HEK293 (cell line): ENCODE measurements at regions not wholly inside any gene's neighbourhood (a gene's known extent, or its start where the extent isn't known, plus 50 kb on each side); places are given as distances from the start of the nearest gene placed in this dataset.

Experiments used
- CTCF ChIA-PET: fragments of 350-600 bp; formaldehyde crosslinking; extraction: SDS; loops from one replicate; lab custom pipeline; 2021; ENCODE audit warnings: antibody characterized with exemption; lab: Yijun Ruan, JAX
- POLR2A ChIA-PET: fragments of 300-600 bp; formaldehyde crosslinking; extraction: SDS; loops from one replicate; lab custom pipeline; 2020; ENCODE audit warnings: antibody characterized with exemption, inconsistent platforms; lab: Yijun Ruan, JAX
- H3K27ac ChIP-seq: fragments of 200-500 bp; sonication (Bioruptor generic); 2 replicates; pipeline ENCODE4 v1.5.1; 2014; ENCODE audit warnings: low read depth, low read length, control low read depth, inconsistent platforms; ENCODE audit errors: extremely low read depth
- H3K36me3 ChIP-seq, 2 experiments: fragments of 200-500 bp in 1 of 2; sonication (Bioruptor generic) in 1 of 2; 1 replicate in 1 of 2; 2 replicates in 1 of 2; pipeline ENCODE4 v1.5.1; 2014 to 2017; ENCODE audit warnings: inconsistent platforms in 2 of 2, low read length in 2 of 2; ENCODE audit not compliant: control insufficient read depth in 2 of 2, insufficient read depth in 1 of 2
- H3K4me1 ChIP-seq: fragments of 200-500 bp; sonication (Bioruptor generic); 2 replicates; pipeline ENCODE4 v1.5.1; 2014; ENCODE audit warnings: mild to moderate bottlenecking, low read length, inconsistent platforms; ENCODE audit not compliant: control insufficient read depth, insufficient read depth
- H3K4me3 ChIP-seq: 2 replicates; pipeline ENCODE4 v1.5.1; 2011; ENCODE audit warnings: low read depth, mild to moderate bottlenecking, control low read depth, low read length, moderate library complexity
- H3K9me3 ChIP-seq: fragments of 200-500 bp; sonication (Bioruptor generic); 2 replicates; pipeline ENCODE4 v1.5.1; 2014; ENCODE audit warnings: low read depth, low read length, inconsistent platforms; ENCODE audit not compliant: control insufficient read depth, insufficient read depth
- KLF7 ChIP-seq: fragments of 450-650 bp; formaldehyde crosslinking; IDR thresholded peaks from 2 replicates; pipeline ENCODE4 v1.5.1; 2016; ENCODE audit warnings: missing biosample characterization, missing genetic modification characterization, borderline replicate concordance
- KLF8 ChIP-seq: fragments of 450-650 bp; formaldehyde crosslinking; IDR thresholded peaks from 2 replicates; pipeline ENCODE4 v1.5.1; 2016; ENCODE audit warnings: missing biosample characterization, missing genetic modification characterization
- ZBTB1 ChIP-seq: fragments of 450-650 bp; formaldehyde crosslinking; IDR thresholded peaks from 2 replicates; pipeline ENCODE4 v1.5.1; 2016; ENCODE audit warnings: missing biosample characterization, missing genetic modification characterization
- ZIC2 ChIP-seq: fragments of 450-650 bp; formaldehyde crosslinking; IDR thresholded peaks from 2 replicates; pipeline ENCODE4 v1.5.1; 2016; ENCODE audit warnings: missing biosample characterization, missing genetic modification characterization
- ZNF133 ChIP-seq: fragments of 450-650 bp; formaldehyde crosslinking; IDR thresholded peaks from 2 replicates; pipeline ENCODE4 v1.5.1; 2016; ENCODE audit warnings: missing biosample characterization, missing genetic modification characterization
- ZNF184 ChIP-seq: fragments of 450-650 bp; IDR thresholded peaks from 2 replicates; pipeline ENCODE4 v1.5.1; 2018; ENCODE audit warnings: missing biosample characterization, mild to moderate bottlenecking, missing genetic modification characterization
- ZNF211 ChIP-seq: fragments of 450-650 bp; formaldehyde crosslinking; IDR thresholded peaks from 2 replicates; pipeline ENCODE4 v1.5.1; 2016; ENCODE audit warnings: low read depth, missing biosample characterization, missing genetic modification characterization
- ZNF416 ChIP-seq: fragments of 450-650 bp; formaldehyde crosslinking; IDR thresholded peaks from 2 replicates; pipeline ENCODE4 v1.5.1; 2016; ENCODE audit warnings: missing biosample characterization, missing genetic modification characterization
- ZNF560 ChIP-seq: fragments of 450-650 bp; formaldehyde crosslinking; IDR thresholded peaks from 2 replicates; pipeline ENCODE4 v1.5.1; 2017; ENCODE audit warnings: missing biosample characterization, missing genetic modification characterization, borderline replicate concordance
- ZNF571 ChIP-seq: fragments of 450-650 bp; formaldehyde crosslinking; IDR thresholded peaks from 2 replicates; pipeline ENCODE4 v1.5.0; 2017; ENCODE audit warnings: missing biosample characterization, missing genetic modification characterization
- ZNF610 ChIP-seq: fragments of 450-650 bp; formaldehyde crosslinking; IDR thresholded peaks from 2 replicates; pipeline ENCODE4 v1.5.1; 2016; ENCODE audit warnings: missing biosample characterization, missing genetic modification characterization, borderline replicate concordance
- ZNF621 ChIP-seq: fragments of 450-650 bp; formaldehyde crosslinking; IDR thresholded peaks from 2 replicates; pipeline ENCODE4 v1.5.1; 2017; ENCODE audit warnings: missing biosample characterization, missing genetic modification characterization
- ZSCAN16 ChIP-seq: fragments of 450-650 bp; formaldehyde crosslinking; IDR thresholded peaks from 2 replicates; pipeline ENCODE4 v1.5.1; 2016; ENCODE audit warnings: missing biosample characterization, missing genetic modification characterization
- TF ChIP-seq, protein P1 (sequence below): fragments of 450-650 bp; formaldehyde crosslinking; IDR thresholded peaks from 2 replicates; pipeline ENCODE4 v1.5.1; 2016; ENCODE audit warnings: missing biosample characterization, missing genetic modification characterization
- TF ChIP-seq, protein P2 (sequence below): fragments of 450-650 bp; formaldehyde crosslinking; IDR thresholded peaks from 2 replicates; pipeline ENCODE4 v1.5.1; 2017; ENCODE audit warnings: missing biosample characterization, missing genetic modification characterization
- TF ChIP-seq, protein P3 (sequence below): fragments of 450-650 bp; formaldehyde crosslinking; IDR thresholded peaks from 2 replicates; pipeline ENCODE4; 2016; ENCODE audit warnings: missing biosample characterization, missing genetic modification characterization
- TF ChIP-seq, protein P4 (sequence below): fragments of 450-650 bp; IDR thresholded peaks from 2 replicates; pipeline ENCODE4 v1.5.1; 2018; ENCODE audit warnings: missing biosample characterization, mild to moderate bottlenecking, missing genetic modification characterization
- TF ChIP-seq, protein P5 (sequence below): sonication (generic); formaldehyde crosslinking; IDR thresholded peaks from 2 replicates; pipeline ENCODE4 v1.8.1; 2022; ENCODE audit warnings: mild to moderate bottlenecking, moderate library complexity, missing genetic modification reagents
- TF ChIP-seq, protein P6 (sequence below): fragments of 450-650 bp; formaldehyde crosslinking; IDR thresholded peaks from 2 replicates; pipeline ENCODE4 v1.5.1; 2016; ENCODE audit warnings: missing biosample characterization, missing genetic modification characterization, borderline replicate concordance

DNA sequence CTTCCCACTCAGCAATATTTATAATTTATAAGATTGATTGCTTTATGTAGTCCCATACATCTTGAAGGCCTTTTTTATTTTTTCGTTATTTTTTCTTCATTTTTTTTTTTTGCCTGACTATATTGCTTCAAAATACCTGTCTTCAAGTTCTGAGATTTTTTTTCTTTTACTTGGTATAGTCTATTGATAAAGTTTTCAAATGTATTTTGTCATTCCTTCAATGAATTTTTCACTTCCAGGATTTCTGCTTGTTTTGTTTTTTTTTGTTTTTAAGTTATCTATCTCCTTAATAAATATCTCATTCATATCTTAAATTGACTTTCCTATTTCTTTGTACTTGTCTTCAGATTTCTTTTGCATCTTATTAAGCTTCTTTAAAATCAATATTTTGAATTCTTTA is 905.6 kb upstream of the CDH6 start:
- CTCF ChIA-PET: no interaction called here
- H3K27ac ChIP-seq: no peak overlapping the region
- no peak for TF ChIP-seq ZBTB1 (tag by site-specific recombination)
- TF ChIP-seq, protein P1, sequence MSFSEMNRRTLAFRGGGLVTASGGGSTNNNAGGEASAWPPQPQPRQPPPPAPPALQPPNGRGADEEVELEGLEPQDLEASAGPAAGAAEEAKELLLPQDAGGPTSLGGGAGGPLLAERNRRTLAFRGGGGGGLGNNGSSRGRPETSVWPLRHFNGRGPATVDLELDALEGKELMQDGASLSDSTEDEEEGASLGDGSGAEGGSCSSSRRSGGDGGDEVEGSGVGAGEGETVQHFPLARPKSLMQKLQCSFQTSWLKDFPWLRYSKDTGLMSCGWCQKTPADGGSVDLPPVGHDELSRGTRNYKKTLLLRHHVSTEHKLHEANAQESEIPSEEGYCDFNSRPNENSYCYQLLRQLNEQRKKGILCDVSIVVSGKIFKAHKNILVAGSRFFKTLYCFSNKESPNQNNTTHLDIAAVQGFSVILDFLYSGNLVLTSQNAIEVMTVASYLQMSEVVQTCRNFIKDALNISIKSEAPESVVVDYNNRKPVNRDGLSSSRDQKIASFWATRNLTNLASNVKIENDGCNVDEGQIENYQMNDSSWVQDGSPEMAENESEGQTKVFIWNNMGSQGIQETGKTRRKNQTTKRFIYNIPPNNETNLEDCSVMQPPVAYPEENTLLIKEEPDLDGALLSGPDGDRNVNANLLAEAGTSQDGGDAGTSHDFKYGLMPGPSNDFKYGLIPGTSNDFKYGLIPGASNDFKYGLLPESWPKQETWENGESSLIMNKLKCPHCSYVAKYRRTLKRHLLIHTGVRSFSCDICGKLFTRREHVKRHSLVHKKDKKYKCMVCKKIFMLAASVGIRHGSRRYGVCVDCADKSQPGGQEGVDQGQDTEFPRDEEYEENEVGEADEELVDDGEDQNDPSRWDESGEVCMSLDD (tag by site-specific recombination): no peak
- TF ChIP-seq, all 188 proteins: peak for 0
- no peaks in the 10 kb centered on the region for H3K9me3 ChIP-seq
- no peaks in the 10 kb centered on the region for H3K4me1 ChIP-seq
- no peak overlapping the region for H3K4me3 ChIP-seq
- POLR2A ChIA-PET: no interaction called here
- no peaks in the 10 kb centered on the region for H3K36me3 ChIP-seq

DNA sequence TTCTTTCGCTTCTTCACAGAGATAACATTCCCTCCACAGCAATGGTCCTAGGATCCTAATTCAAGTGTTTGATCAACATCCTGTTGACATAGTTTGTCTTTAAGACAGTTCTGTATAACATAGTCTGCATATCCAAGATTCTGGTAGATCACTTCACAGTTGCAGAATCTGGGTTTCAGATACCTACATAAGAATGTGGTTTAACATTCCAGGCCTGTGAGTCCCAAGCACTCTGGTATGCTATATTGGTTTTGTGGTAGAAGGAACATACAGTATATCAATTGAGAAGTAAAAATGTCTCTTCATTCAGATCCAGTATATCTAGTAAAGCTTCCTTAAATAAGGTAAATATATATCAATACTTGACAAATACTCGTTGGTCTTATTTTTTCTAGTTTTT is 914.2 kb upstream of the CDH6 start:
- ChIA-PET CTCF (no interaction called here), POLR2A (no interaction called here)
- Histone ChIP-seq H3K4me1 (no peaks in the 10 kb centered on the region), H3K4me3 (no peak overlapping the region), H3K36me3 (no peaks in the 10 kb centered on the region), H3K9me3 (no peaks in the 10 kb centered on the region), H3K27ac (no peak overlapping the region)
- TF ChIP-seq, protein P2, sequence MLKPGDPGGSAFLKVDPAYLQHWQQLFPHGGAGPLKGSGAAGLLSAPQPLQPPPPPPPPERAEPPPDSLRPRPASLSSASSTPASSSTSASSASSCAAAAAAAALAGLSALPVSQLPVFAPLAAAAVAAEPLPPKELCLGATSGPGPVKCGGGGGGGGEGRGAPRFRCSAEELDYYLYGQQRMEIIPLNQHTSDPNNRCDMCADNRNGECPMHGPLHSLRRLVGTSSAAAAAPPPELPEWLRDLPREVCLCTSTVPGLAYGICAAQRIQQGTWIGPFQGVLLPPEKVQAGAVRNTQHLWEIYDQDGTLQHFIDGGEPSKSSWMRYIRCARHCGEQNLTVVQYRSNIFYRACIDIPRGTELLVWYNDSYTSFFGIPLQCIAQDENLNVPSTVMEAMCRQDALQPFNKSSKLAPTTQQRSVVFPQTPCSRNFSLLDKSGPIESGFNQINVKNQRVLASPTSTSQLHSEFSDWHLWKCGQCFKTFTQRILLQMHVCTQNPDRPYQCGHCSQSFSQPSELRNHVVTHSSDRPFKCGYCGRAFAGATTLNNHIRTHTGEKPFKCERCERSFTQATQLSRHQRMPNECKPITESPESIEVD (tag by site-specific recombination): no peak
- TF ChIP-seq ZSCAN16 (tag by site-specific recombination): no peak
- TF ChIP-seq, protein P3, sequence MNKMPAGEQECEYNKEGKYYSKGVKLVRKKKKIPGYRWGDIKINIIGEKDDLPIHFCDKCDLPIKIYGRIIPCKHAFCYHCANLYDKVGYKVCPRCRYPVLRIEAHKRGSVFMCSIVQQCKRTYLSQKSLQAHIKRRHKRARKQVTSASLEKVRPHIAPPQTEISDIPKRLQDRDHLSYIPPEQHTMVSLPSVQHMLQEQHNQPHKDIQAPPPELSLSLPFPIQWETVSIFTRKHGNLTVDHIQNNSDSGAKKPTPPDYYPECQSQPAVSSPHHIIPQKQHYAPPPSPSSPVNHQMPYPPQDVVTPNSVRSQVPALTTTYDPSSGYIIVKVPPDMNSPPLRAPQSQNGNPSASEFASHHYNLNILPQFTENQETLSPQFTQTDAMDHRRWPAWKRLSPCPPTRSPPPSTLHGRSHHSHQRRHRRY: no peak
- TF ChIP-seq ZNF621 (tag by site-specific recombination): no peak
- TF ChIP-seq, protein P4, sequence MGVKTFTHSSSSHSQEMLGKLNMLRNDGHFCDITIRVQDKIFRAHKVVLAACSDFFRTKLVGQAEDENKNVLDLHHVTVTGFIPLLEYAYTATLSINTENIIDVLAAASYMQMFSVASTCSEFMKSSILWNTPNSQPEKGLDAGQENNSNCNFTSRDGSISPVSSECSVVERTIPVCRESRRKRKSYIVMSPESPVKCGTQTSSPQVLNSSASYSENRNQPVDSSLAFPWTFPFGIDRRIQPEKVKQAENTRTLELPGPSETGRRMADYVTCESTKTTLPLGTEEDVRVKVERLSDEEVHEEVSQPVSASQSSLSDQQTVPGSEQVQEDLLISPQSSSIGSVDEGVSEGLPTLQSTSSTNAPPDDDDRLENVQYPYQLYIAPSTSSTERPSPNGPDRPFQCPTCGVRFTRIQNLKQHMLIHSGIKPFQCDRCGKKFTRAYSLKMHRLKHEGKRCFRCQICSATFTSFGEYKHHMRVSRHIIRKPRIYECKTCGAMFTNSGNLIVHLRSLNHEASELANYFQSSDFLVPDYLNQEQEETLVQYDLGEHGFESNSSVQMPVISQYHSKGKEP (tag by site-specific recombination): no peak
- no peak for TF ChIP-seq ZNF560 (tag by site-specific recombination)
- TF ChIP-seq ZIC2 (tag by site-specific recombination): no peak
- TF ChIP-seq KLF8 (tag by site-specific recombination): no peak
- TF ChIP-seq ZNF416 (tag by site-specific recombination): no peak
- no peak for TF ChIP-seq ZNF211 (tag by site-specific recombination)
- TF ChIP-seq ZNF571 (tag by site-specific recombination): no peak
- TF ChIP-seq ZNF184 (tag by site-specific recombination): no peak
- TF ChIP-seq KLF7 (tag by site-specific recombination): no peak
- TF ChIP-seq, protein P5, sequence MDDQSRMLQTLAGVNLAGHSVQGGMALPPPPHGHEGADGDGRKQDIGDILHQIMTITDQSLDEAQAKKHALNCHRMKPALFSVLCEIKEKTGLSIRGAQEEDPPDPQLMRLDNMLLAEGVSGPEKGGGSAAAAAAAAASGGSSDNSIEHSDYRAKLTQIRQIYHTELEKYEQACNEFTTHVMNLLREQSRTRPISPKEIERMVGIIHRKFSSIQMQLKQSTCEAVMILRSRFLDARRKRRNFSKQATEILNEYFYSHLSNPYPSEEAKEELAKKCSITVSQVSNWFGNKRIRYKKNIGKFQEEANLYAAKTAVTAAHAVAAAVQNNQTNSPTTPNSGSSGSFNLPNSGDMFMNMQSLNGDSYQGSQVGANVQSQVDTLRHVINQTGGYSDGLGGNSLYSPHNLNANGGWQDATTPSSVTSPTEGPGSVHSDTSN (CRISPR knock-in tag): no peak
- no peak for TF ChIP-seq ZNF610 (tag by site-specific recombination)
- TF ChIP-seq, protein P6, sequence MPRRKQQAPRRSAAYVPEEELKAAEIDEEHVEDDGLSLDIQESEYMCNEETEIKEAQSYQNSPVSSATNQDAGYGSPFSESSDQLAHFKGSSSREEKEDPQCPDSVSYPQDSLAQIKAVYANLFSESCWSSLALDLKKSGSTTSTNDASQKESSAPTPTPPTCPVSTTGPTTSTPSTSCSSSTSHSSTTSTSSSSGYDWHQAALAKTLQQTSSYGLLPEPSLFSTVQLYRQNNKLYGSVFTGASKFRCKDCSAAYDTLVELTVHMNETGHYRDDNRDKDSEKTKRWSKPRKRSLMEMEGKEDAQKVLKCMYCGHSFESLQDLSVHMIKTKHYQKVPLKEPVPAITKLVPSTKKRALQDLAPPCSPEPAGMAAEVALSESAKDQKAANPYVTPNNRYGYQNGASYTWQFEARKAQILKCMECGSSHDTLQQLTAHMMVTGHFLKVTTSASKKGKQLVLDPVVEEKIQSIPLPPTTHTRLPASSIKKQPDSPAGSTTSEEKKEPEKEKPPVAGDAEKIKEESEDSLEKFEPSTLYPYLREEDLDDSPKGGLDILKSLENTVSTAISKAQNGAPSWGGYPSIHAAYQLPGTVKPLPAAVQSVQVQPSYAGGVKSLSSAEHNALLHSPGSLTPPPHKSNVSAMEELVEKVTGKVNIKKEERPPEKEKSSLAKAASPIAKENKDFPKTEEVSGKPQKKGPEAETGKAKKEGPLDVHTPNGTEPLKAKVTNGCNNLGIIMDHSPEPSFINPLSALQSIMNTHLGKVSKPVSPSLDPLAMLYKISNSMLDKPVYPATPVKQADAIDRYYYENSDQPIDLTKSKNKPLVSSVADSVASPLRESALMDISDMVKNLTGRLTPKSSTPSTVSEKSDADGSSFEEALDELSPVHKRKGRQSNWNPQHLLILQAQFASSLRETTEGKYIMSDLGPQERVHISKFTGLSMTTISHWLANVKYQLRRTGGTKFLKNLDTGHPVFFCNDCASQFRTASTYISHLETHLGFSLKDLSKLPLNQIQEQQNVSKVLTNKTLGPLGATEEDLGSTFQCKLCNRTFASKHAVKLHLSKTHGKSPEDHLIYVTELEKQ (tag by site-specific recombination): no peak
- TF ChIP-seq ZNF133 (tag by site-specific recombination): no peak
